ENCODE measurements at regions not wholly inside any gene's neighbourhood (a gene's known extent, or its start where the extent isn't known, plus 50 kb on each side); places are given as distances from the start of the nearest gene placed in this dataset.
A peak's percentile ranks its signal among the peaks of the same experiment; 100 is the strongest.

- no peak for DNase-seq
Observed at GRCh38 chr5:68408345-68408871, 192.9 kb downstream of the PIK3R1 start.

GRCh38 chr5:68409259-68409658 lies 193.7 kb downstream of the PIK3R1 start:
- no peak for DNase-seq

- no peak for DNase-seq
Observed at GRCh38 chr5:68411161-68411560, 195.6 kb downstream of the PIK3R1 start.

- DNase-seq: no peak
Observed at GRCh38 chr5:68415177-68416085, 199.9 kb downstream of the PIK3R1 start.

- DNase-seq: no peak
Observed at GRCh38 chr5:68416714-68417113, 201.2 kb downstream of the PIK3R1 start.

GRCh38 chr5:68418201-68418600 lies 202.6 kb downstream of the PIK3R1 start:
- DNase-seq: no peak

- DNase-seq: no peak
Observed at GRCh38 chr5:68418680-68419079, 203.1 kb downstream of the PIK3R1 start.

GRCh38 chr5:68419081-68419636 lies 203.6 kb downstream of the PIK3R1 start:
- DNase-seq: no peak

GRCh38 chr5:68419637-68420452 lies 204.3 kb downstream of the PIK3R1 start:
- DNase-seq: no peak

- DNase-seq: no peak
Observed at GRCh38 chr5:68420476-68421344, 205.2 kb downstream of the PIK3R1 start.

GRCh38 chr5:68421485-68422220 lies 206.1 kb downstream of the PIK3R1 start:
- no peak for DNase-seq

- DNase-seq: no peak
Observed at GRCh38 chr5:68423154-68423811, 207.7 kb downstream of the PIK3R1 start.

GRCh38 chr5:68424799-68425537 lies 209.4 kb downstream of the PIK3R1 start:
- DNase-seq: peak in 2 of 5 experiments; percentile 16 to 91

- DNase-seq: no peak
Observed at GRCh38 chr5:68426586-68426985, 211.0 kb downstream of the PIK3R1 start.

- no peak for DNase-seq
Observed at GRCh38 chr5:68428231-68428811, 212.8 kb downstream of the PIK3R1 start.

- no peak for DNase-seq
Observed at GRCh38 chr5:68429510-68429909, 214.0 kb downstream of the PIK3R1 start.

- DNase-seq: no peak
Observed at GRCh38 chr5:68430279-68430678, 214.7 kb downstream of the PIK3R1 start.

GRCh38 chr5:68431186-68431585 lies 215.6 kb downstream of the PIK3R1 start:
- DNase-seq: no peak

GRCh38 chr5:68431601-68432337 lies 216.2 kb downstream of the PIK3R1 start:
- no peak for DNase-seq
